A673 (cell line): ENCODE measurements at regions not wholly inside any gene's neighbourhood (a gene's known extent, or its start where the extent isn't known, plus 50 kb on each side); places are given as distances from the start of the nearest gene placed in this dataset.

Experiments used
- BruUV-seq: library from RNA; stranded (reverse); fragments of 400-500 nt; replicated peaks from 2 replicates; lab custom pipeline; 2021; lab: Mats Ljungman, UMichigan
- CTCF ChIA-PET: fragments of 300-600 bp; sonication (Branson Sonifier 250); formaldehyde crosslinking; loops from one replicate; lab custom pipeline; 2022; ENCODE audit warnings: antibody characterized with exemption; lab: Charles Lee
- POLR2A ChIA-PET: fragments of 300-600 bp; sonication (Branson Sonifier 250); formaldehyde crosslinking; loops from one replicate; lab custom pipeline; 2022; ENCODE audit warnings: antibody characterized with exemption; ENCODE audit not compliant: low non-redundant PET; lab: Charles Lee
- DNase-seq: peaks from one replicate; pipeline ENCODE4 v3.0.0-alpha.2; 2015; ENCODE audit warnings: low spot score
- H3K27ac ChIP-seq: fragments of 200-600 bp; sonication (generic); 2 replicates; pipeline ENCODE4 v1.5.1; 2016; ENCODE audit warnings: mixed run types, low read depth, mild to moderate bottlenecking, mixed read lengths, antibody characterized with exemption, low read length; ENCODE audit not compliant: poor library complexity, severe bottlenecking
- H3K27me3 ChIP-seq: fragments of 200-600 bp; sonication (generic); replicated peaks from 2 replicates; pipeline ENCODE4 v1.6.1; 2017; ENCODE audit warnings: mixed run types, low read depth, mild to moderate bottlenecking, mixed read lengths, antibody characterized with exemption, low read length; ENCODE audit not compliant: insufficient read depth, poor library complexity
- H3K36me3 ChIP-seq: fragments of 200-600 bp; sonication (generic); 2 replicates; pipeline ENCODE4 v1.6.1; 2016; ENCODE audit warnings: mixed run types, mild to moderate bottlenecking, mixed read lengths, antibody characterized with exemption, low read length; ENCODE audit not compliant: insufficient read depth, poor library complexity, severe bottlenecking
- H3K4me1 ChIP-seq: fragments of 200-600 bp; sonication (generic); 2 replicates; pipeline ENCODE4 v1.6.1; 2017; ENCODE audit warnings: mixed run types, mild to moderate bottlenecking, mixed read lengths, antibody characterized with exemption, low read length; ENCODE audit not compliant: insufficient read depth, poor library complexity, severe bottlenecking
- H3K4me3 ChIP-seq: fragments of 200-600 bp; sonication (generic); 2 replicates; pipeline ENCODE4 v1.5.1; 2016; ENCODE audit warnings: low read depth, mixed run types, mild to moderate bottlenecking, mixed read lengths, low read length; ENCODE audit not compliant: poor library complexity, severe bottlenecking
- H3K9me3 ChIP-seq: fragments of 200-600 bp; sonication (generic); 2 replicates; pipeline ENCODE4 v1.6.1; 2016; ENCODE audit warnings: mixed run types, low read depth, mild to moderate bottlenecking, mixed read lengths, antibody characterized with exemption, low read length; ENCODE audit not compliant: poor library complexity, severe bottlenecking
- EZH2 ChIP-seq: fragments of 200-600 bp; sonication (generic); IDR thresholded peaks from 2 replicates; pipeline ENCODE4 v1.6.1; 2017; ENCODE audit warnings: borderline replicate concordance, low read depth, mild to moderate bottlenecking, mixed read lengths, antibody characterized with exemption, low read length; ENCODE audit not compliant: poor library complexity, severe bottlenecking
- intact Hi-C: fragments of 100-400 bp; cut with micrococcal nuclease; formaldehyde crosslinking; loops from one replicate; pipeline ENCODE4 v1.10.0; 2022; ENCODE audit not compliant: unreplicated experiment
- TF ChIP-seq, protein P1 (sequence below): fragments of 300-800, 200-600 bp; sonication (generic); conservative IDR thresholded peaks from 2 replicates; pipeline ENCODE4 v1.5.1; 2017; ENCODE audit warnings: low read depth, mild to moderate bottlenecking, antibody characterized with exemption, low read length, moderate library complexity, mixed read lengths

- no peaks in the 10 kb centered on the region for H3K27me3 ChIP-seq
- ChIA-PET POLR2A (no interaction called here), CTCF (no interaction called here)
- intact Hi-C loops: no loop called here
- peaks cover 8% of the 10 kb centered on the region for H3K4me1 ChIP-seq
- TF ChIP-seq, protein P1, sequence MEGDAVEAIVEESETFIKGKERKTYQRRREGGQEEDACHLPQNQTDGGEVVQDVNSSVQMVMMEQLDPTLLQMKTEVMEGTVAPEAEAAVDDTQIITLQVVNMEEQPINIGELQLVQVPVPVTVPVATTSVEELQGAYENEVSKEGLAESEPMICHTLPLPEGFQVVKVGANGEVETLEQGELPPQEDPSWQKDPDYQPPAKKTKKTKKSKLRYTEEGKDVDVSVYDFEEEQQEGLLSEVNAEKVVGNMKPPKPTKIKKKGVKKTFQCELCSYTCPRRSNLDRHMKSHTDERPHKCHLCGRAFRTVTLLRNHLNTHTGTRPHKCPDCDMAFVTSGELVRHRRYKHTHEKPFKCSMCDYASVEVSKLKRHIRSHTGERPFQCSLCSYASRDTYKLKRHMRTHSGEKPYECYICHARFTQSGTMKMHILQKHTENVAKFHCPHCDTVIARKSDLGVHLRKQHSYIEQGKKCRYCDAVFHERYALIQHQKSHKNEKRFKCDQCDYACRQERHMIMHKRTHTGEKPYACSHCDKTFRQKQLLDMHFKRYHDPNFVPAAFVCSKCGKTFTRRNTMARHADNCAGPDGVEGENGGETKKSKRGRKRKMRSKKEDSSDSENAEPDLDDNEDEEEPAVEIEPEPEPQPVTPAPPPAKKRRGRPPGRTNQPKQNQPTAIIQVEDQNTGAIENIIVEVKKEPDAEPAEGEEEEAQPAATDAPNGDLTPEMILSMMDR: no peak
- TF ChIP-seq EZH2: no peak
- no peaks in the 10 kb centered on the region for H3K36me3 ChIP-seq
- H3K4me3 ChIP-seq: no peak overlapping the region
- H3K9me3 ChIP-seq: no peaks in the 10 kb centered on the region
- no peak overlapping the region for H3K27ac ChIP-seq
- no TSS peak for BruUV-seq
- no peak for DNase-seq
These were observed 1118.7 kb upstream of the C9orf72 start for GRCh38 chr9:28692012-28692411.

DNA sequence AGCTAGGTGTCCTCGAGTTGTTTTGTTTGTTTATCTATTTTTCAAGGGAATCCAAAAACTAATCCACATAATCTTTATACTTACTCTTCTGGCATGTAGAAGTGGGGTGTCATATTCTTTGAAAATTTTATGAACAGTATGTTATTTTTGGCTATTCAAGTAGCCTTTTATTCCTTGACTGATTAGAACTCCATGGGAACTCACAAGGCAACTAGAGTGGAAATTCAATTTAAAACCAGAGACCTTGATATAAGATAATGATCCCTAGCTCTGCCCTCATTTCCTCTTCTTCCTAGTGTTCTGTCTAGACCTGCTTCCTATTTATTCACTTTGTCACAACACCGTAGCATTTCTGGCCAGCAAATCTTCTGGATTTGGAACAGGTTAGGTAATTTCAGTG is 1123.7 kb upstream of the C9orf72 start:
- ChIA-PET CTCF (no interaction called here), POLR2A (no interaction called here)
- TF ChIP-seq EZH2: no peak
- TF ChIP-seq, protein P1: no peak
- BruUV-seq: no TSS peak
- peaks cover 22% of the 10 kb centered on the region for H3K9me3 ChIP-seq
- H3K4me1 ChIP-seq: peaks cover 8% of the 10 kb centered on the region
- no peaks in the 10 kb centered on the region for H3K36me3 ChIP-seq
- H3K27ac ChIP-seq: no peak overlapping the region
- DNase-seq: peak; percentile 14
- intact Hi-C loops: no loop called here
- H3K27me3 ChIP-seq: no peaks in the 10 kb centered on the region
- no peak overlapping the region for H3K4me3 ChIP-seq

DNA sequence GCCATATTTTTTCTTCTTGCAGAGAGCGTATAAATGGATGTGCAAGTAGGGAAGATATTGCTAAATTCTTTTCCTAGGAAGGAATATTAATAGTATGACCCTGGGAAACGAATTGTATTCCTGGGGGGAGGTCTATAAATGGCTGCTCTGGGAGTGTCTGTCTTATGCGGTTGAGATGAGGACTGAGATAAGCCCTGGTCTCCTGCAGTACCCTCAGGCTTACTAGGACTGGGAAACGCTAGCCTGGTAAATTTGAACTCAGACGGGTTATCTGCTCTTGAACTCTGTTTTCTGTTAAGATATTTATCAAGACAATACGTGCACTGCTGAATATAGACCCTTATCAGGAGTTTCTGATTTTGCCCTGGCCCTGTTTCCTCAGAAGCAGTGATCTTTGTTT is 1126.4 kb upstream of the C9orf72 start:
- Histone ChIP-seq H3K27me3 (no peaks in the 10 kb centered on the region), H3K9me3 (peaks cover 22% of the 10 kb centered on the region), H3K36me3 (no peaks in the 10 kb centered on the region), H3K27ac (peak overlapping the region; percentile 2), H3K4me3 (no peak overlapping the region), H3K4me1 (peaks cover 8% of the 10 kb centered on the region)
- intact Hi-C loops: no loop called here
- CTCF ChIA-PET: no interaction called here
- DNase-seq: peak; percentile 25
- TF ChIP-seq EZH2: no peak
- TF ChIP-seq, protein P1: no peak
- BruUV-seq: no TSS peak
- POLR2A ChIA-PET: no interaction called here
